H9 (cell line): ENCODE measurements at regions not wholly inside any gene's neighbourhood (a gene's known extent, or its start where the extent isn't known, plus 50 kb on each side); places are given as distances from the start of the nearest gene placed in this dataset.

Source experiments
- DNase-seq: peaks from one replicate; pipeline ENCODE4 v3.0.0-alpha.2; 2017
- H2AFZ ChIP-seq: one replicate; pipeline ENCODE4 v1.6.1; 2013; ENCODE audit warnings: mild to moderate bottlenecking, low read length, control low read depth, moderate library complexity
- H2AK5ac ChIP-seq: 2 replicates; pipeline ENCODE4 v1.6.1; 2013; ENCODE audit warnings: low read length, control low read depth, mixed read lengths; ENCODE audit not compliant: insufficient read length
- H2BK120ac ChIP-seq: one replicate; pipeline ENCODE4 v1.6.1; 2013; ENCODE audit warnings: low read depth, mild to moderate bottlenecking, low read length, control low read depth, inconsistent platforms; ENCODE audit not compliant: poor library complexity, severe bottlenecking
- H2BK12ac ChIP-seq: 2 replicates; pipeline ENCODE4 v1.6.1; 2013; ENCODE audit warnings: low read length, control low read depth, mixed read lengths, low read depth; ENCODE audit not compliant: insufficient read length
- H2BK15ac ChIP-seq: 2 replicates; pipeline ENCODE4 v1.6.1; 2013; ENCODE audit warnings: low read depth, low read length, control low read depth
- H2BK20ac ChIP-seq: one replicate; pipeline ENCODE4 v1.6.1; 2013; ENCODE audit warnings: low read depth, mild to moderate bottlenecking, low read length, control low read depth, inconsistent platforms; ENCODE audit not compliant: poor library complexity, severe bottlenecking
- H2BK5ac ChIP-seq: 2 replicates; pipeline ENCODE4 v1.6.1; 2013; ENCODE audit warnings: low read length, control low read depth, mixed read lengths; ENCODE audit not compliant: insufficient read length
- H3K14ac ChIP-seq: 2 replicates; pipeline ENCODE4 v1.6.1; 2013; ENCODE audit warnings: low read length, control low read depth; ENCODE audit not compliant: insufficient read depth
- H3K18ac ChIP-seq: 2 replicates; pipeline ENCODE4 v1.6.1; 2013; ENCODE audit warnings: low read depth, mild to moderate bottlenecking, mixed read lengths, low read length, control low read depth; ENCODE audit not compliant: insufficient read length
- H3K23ac ChIP-seq: 2 replicates; pipeline ENCODE4 v1.6.1; 2013; ENCODE audit warnings: low read length, control low read depth, mixed read lengths, low read depth; ENCODE audit not compliant: insufficient read length
- H3K23me2 ChIP-seq: 2 replicates; pipeline ENCODE4 v1.6.1; 2013; ENCODE audit warnings: low read depth, mild to moderate bottlenecking, mixed read lengths, low read length, control low read depth; ENCODE audit not compliant: insufficient read length, poor library complexity, severe bottlenecking
- H3K27ac ChIP-seq: 2 replicates; pipeline ENCODE4 v1.5.1; 2013; ENCODE audit warnings: low read length, control low read depth, mixed read lengths, low read depth; ENCODE audit not compliant: insufficient read length
- H3K27me3 ChIP-seq: 2 replicates; pipeline ENCODE4 v1.6.1; 2013; ENCODE audit warnings: low read length, control low read depth, inconsistent platforms; ENCODE audit not compliant: insufficient read depth
- H3K4ac ChIP-seq: 2 replicates; pipeline ENCODE4 v1.6.1; 2013; ENCODE audit warnings: low read depth, mild to moderate bottlenecking, control low read depth, inconsistent platforms, low read length, moderate library complexity
- H3K4me1 ChIP-seq: 2 replicates; pipeline ENCODE4 v1.6.1; 2013; ENCODE audit warnings: low read length, control low read depth, inconsistent platforms; ENCODE audit not compliant: insufficient read depth
- H3K4me2 ChIP-seq: 2 replicates; pipeline ENCODE4 v1.6.1; 2013; ENCODE audit warnings: low read length, control low read depth, mixed read lengths; ENCODE audit not compliant: insufficient read length, insufficient read depth
- H3K56ac ChIP-seq: 2 replicates; pipeline ENCODE4 v1.6.1; 2013; ENCODE audit warnings: low read depth, mild to moderate bottlenecking, mixed read lengths, low read length, control low read depth; ENCODE audit not compliant: insufficient read length
- H3K79me1 ChIP-seq: 2 replicates; pipeline ENCODE4 v1.6.1; 2013; ENCODE audit warnings: low read depth, mild to moderate bottlenecking, moderate library complexity, low read length, control low read depth, inconsistent platforms; ENCODE audit not compliant: insufficient read depth, poor library complexity, severe bottlenecking
- H3K79me2 ChIP-seq: 2 replicates; pipeline ENCODE4 v1.6.1; 2013; ENCODE audit warnings: low read length, control low read depth, inconsistent platforms; ENCODE audit not compliant: insufficient read depth
- H3K9ac ChIP-seq: 2 replicates; pipeline ENCODE4 v1.6.1; 2013; ENCODE audit warnings: low read length, control low read depth, mixed read lengths; ENCODE audit not compliant: insufficient read length; ENCODE audit errors: extremely low read depth
- H3K9me3 ChIP-seq: one replicate; pipeline ENCODE4 v1.6.1; 2013; ENCODE audit warnings: low read depth, low read length, inconsistent platforms; ENCODE audit not compliant: control insufficient read depth
- H3T11ph ChIP-seq: one replicate; pipeline ENCODE4 v1.6.1; 2013; ENCODE audit warnings: mild to moderate bottlenecking, low read length, control low read depth, inconsistent platforms
- H4K20me1 ChIP-seq: one replicate; pipeline ENCODE4 v1.6.1; 2013; ENCODE audit not compliant: control insufficient read depth, insufficient read length, insufficient read depth
- H4K5ac ChIP-seq: 2 replicates; pipeline ENCODE4 v1.6.1; 2013; ENCODE audit warnings: low read depth, mild to moderate bottlenecking, mixed read lengths, low read length, control low read depth; ENCODE audit not compliant: insufficient read length
- H4K8ac ChIP-seq: replicated peaks from 2 replicates; pipeline ENCODE4 v1.6.1; 2013; ENCODE audit warnings: low read length, control low read depth, mixed read lengths, low read depth; ENCODE audit not compliant: insufficient read length
- H4K91ac ChIP-seq: 2 replicates; pipeline ENCODE4 v1.6.1; 2013; ENCODE audit warnings: low read depth, mild to moderate bottlenecking, moderate library complexity, mixed read lengths, low read length, control low read depth; ENCODE audit not compliant: insufficient read length
- H3K27ac Mint-ChIP-seq, 3 experiments: 2 replicates in 2 of 3; 3 replicates in 1 of 3; pipeline ENCODE4 v1.8.0; 2020 to 2021; ENCODE audit warnings: mixed read lengths in 3 of 3, mild to moderate bottlenecking in 1 of 3, moderate library complexity in 1 of 3
- H3K27me3 Mint-ChIP-seq: 2 replicates; pipeline ENCODE4 v1.8.0; 2021; ENCODE audit warnings: low read depth, mild to moderate bottlenecking, moderate library complexity, mixed read lengths
- H3K36me3 Mint-ChIP-seq, 3 experiments: 2 replicates in 2 of 3; 3 replicates in 1 of 3; pipeline ENCODE4 v1.8.0; 2020 to 2021; ENCODE audit warnings: low read depth in 3 of 3, mixed read lengths in 3 of 3; ENCODE audit not compliant: insufficient read depth in 1 of 3
- H3K4me1 Mint-ChIP-seq, 2 experiments: 2 replicates each; pipeline ENCODE4 v1.8.0; 2020; ENCODE audit warnings: mixed read lengths in 2 of 2
- H3K4me3 Mint-ChIP-seq, 2 experiments: 2 replicates in 1 of 2; 3 replicates in 1 of 2; pipeline ENCODE4 v1.8.0; 2020 to 2021; ENCODE audit warnings: mild to moderate bottlenecking in 2 of 2, mixed read lengths in 2 of 2, moderate library complexity in 1 of 2
- H3K9me3 Mint-ChIP-seq, 2 experiments: 2 replicates in 1 of 2; 3 replicates in 1 of 2; pipeline ENCODE4 v1.8.0; 2020; ENCODE audit warnings: mild to moderate bottlenecking in 2 of 2, mixed read lengths in 2 of 2, moderate library complexity in 1 of 2
- WGBS: extraction: QIAGEN DNeasy Blood & Tissue Kit; methylation state at CpG from one replicate; pipeline ENCODE4 v1.1.7; 2013; ENCODE audit warnings: missing lambda C conversion rate, low lambda C conversion rate, mixed read lengths; ENCODE audit not compliant: insufficient read length; ENCODE audit errors: extremely low coverage; 5-methylcytosine and 5-hydroxymethylcytosine counted together
- TF ChIP-seq, protein P1 (sequence below): fragments of 200-600 bp; sonication (generic); conservative IDR thresholded peaks from 3 replicates; pipeline ENCODE4 v1.8.0; 2021; ENCODE audit warnings: antibody characterized with exemption, mild to moderate bottlenecking

DNA sequence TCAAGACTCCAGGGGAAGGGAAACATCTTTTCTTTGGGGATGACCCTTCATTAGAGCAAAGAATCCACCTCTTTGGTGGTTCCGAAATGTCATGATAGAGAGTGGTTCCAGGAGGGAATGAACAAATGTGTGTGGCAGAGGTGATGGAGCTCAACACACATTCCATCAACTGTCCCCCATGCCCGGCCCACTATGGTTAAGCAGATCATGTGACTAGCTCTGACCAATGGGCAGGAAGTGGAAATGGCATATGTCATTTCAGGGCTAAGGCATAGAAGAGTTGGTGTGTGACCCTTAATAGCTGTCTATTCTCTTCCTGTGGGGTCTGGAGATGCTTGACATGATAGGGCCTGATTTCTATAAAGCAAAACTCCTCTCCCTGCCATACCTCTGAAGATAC lies 194.6 kb downstream of the GAS1 start:
- Histone ChIP-seq H3T11ph (no peak overlapping the region), H2AK5ac (no peak overlapping the region), H3K18ac (no peak overlapping the region), H2BK20ac (no peak overlapping the region), H4K20me1 (no peaks in the 10 kb centered on the region), H2BK120ac (no peak overlapping the region), H3K79me2 (no peaks in the 10 kb centered on the region), H3K4me1 (no peaks in the 10 kb centered on the region), H3K23me2 (no peaks in the 10 kb centered on the region), H4K91ac (no peak overlapping the region), H2AFZ (no peak overlapping the region), H3K14ac (no peak overlapping the region), H3K27me3 (no peaks in the 10 kb centered on the region), H4K8ac (no peak overlapping the region), H3K79me1 (no peaks in the 10 kb centered on the region), H3K23ac (no peak overlapping the region), H3K4ac (no peak overlapping the region), H3K9me3 (no peaks in the 10 kb centered on the region), H3K56ac (no peak overlapping the region), H3K4me2 (no peak overlapping the region), H3K27ac (no peak overlapping the region), H2BK12ac (no peak overlapping the region), H3K9ac (no peak overlapping the region), H2BK15ac (no peak overlapping the region), H4K5ac (no peak overlapping the region), H2BK5ac (no peak overlapping the region)
- Mint-ChIP-seq H3K4me1 (no peaks in the 10 kb centered on the region), H3K27ac (no peak overlapping the region), H3K4me3 (no peak overlapping the region), H3K36me3 (no peaks in the 10 kb centered on the region), H3K9me3 (no peaks in the 10 kb centered on the region), H3K27me3 (peaks cover 12% of the 10 kb centered on the region)
- TF ChIP-seq, protein P1, sequence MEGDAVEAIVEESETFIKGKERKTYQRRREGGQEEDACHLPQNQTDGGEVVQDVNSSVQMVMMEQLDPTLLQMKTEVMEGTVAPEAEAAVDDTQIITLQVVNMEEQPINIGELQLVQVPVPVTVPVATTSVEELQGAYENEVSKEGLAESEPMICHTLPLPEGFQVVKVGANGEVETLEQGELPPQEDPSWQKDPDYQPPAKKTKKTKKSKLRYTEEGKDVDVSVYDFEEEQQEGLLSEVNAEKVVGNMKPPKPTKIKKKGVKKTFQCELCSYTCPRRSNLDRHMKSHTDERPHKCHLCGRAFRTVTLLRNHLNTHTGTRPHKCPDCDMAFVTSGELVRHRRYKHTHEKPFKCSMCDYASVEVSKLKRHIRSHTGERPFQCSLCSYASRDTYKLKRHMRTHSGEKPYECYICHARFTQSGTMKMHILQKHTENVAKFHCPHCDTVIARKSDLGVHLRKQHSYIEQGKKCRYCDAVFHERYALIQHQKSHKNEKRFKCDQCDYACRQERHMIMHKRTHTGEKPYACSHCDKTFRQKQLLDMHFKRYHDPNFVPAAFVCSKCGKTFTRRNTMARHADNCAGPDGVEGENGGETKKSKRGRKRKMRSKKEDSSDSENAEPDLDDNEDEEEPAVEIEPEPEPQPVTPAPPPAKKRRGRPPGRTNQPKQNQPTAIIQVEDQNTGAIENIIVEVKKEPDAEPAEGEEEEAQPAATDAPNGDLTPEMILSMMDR, result no peak
- DNase-seq, result no peak
- whole genome bisulfite sequencing, result no CpG with 5 or more reads among the region's 2 CpGs
